ENCODE measurements at regions not wholly inside any gene's neighbourhood (a gene's known extent, or its start where the extent isn't known, plus 50 kb on each side); places are given as distances from the start of the nearest gene placed in this dataset.

DNA sequence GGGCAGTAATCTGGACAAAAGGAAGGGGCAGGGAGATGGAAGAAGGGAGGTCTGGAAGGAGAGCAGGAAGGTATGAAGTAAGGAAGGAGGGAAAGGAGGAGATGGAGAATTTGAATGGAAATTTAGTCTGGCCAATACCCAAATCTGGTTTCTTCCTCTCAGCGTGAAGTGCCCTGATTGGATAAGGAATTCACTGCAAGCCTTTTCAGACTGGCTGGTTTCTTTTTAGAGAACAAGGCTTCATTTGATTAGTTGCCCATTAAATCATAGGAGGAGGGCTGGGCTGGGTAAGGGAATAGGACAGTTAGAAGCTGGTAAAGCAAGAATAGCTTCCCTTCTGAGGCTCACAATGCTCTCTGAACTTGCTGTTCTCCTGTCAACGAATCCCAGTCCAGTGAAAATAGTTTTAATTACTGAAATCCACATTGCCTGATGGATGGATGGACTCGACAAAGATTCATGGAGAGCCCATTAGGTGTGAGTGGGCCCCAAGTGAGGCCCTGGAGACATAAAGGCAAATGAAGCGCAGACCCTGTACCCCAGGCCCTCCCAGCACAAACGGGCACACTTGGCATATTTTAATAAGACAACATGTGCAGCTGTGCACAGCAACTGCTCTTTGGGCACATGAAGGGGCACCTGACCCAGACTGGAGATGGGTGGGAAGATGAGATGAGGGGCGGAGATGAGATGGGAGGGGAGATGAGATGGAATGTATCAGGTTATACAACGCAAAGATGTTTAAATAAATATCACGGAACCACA, 347.1 kb upstream of the GATB start:
- Histone ChIP-seq H3K27ac (no peak overlapping the region), H3K9ac (no peak overlapping the region), H3K27me3 (ENCODE audit: insufficient read depth, low read depth) (no peaks in the 10 kb centered on the region), H3K4me3 (IDR thresholded peaks at IDR 0.05; ENCODE audit: insufficient read depth, low read depth, low read length) (no peak overlapping the region), H3K79me2 (ENCODE audit: insufficient read depth, low read depth) (no peaks in the 10 kb centered on the region), H4K20me1 (ENCODE audit: insufficient read depth) (no peaks in the 10 kb centered on the region), H3K4me2 (no peak overlapping the region), H2AFZ (ENCODE audit: low read depth) (no peak overlapping the region), H3K36me3 (ENCODE audit: insufficient read depth) (no peaks in the 10 kb centered on the region), H3K4me1 (ENCODE audit: low read depth, poor library complexity, severe bottlenecking) (no peaks in the 10 kb centered on the region)
- TF ChIP-seq, protein P1, sequence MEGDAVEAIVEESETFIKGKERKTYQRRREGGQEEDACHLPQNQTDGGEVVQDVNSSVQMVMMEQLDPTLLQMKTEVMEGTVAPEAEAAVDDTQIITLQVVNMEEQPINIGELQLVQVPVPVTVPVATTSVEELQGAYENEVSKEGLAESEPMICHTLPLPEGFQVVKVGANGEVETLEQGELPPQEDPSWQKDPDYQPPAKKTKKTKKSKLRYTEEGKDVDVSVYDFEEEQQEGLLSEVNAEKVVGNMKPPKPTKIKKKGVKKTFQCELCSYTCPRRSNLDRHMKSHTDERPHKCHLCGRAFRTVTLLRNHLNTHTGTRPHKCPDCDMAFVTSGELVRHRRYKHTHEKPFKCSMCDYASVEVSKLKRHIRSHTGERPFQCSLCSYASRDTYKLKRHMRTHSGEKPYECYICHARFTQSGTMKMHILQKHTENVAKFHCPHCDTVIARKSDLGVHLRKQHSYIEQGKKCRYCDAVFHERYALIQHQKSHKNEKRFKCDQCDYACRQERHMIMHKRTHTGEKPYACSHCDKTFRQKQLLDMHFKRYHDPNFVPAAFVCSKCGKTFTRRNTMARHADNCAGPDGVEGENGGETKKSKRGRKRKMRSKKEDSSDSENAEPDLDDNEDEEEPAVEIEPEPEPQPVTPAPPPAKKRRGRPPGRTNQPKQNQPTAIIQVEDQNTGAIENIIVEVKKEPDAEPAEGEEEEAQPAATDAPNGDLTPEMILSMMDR (conservative IDR thresholded peaks at IDR 0.05; ENCODE audit: low read depth, low read length), result no peak

DNA sequence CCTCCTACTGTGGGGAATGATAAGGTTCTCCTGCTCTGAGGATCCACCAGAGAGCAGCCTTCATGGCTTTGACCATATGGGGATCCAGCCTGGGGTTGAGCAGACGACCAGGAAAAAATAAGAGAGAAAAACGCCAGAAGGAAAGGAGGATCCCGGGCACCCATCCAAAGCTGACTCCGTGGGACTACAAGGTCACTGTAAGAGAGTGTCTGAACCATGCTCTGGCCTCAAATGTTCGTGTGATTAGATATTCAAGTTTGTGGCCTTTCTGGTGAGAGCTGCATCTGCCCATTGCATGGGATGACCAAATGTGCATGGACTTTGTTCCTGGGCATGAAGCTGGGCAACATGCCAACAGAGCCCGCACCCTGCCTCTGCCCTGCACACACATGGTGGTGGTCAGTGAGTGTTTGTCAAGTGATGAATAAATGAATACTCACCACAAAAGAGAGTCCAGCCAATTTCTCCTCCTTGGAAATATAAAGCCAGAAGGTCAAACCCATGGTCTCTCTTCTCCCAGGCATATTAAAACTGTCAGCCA, 346.0 kb upstream of the GATB start:
- H3K4me1 ChIP-seq (ENCODE audit: low read depth, poor library complexity, severe bottlenecking), result no peaks in the 10 kb centered on the region
- H2AFZ ChIP-seq (ENCODE audit: low read depth), result no peak overlapping the region
- no peaks in the 10 kb centered on the region for H3K27me3 ChIP-seq (ENCODE audit: insufficient read depth, low read depth)
- H3K36me3 ChIP-seq (ENCODE audit: insufficient read depth), result no peaks in the 10 kb centered on the region
- H3K9ac ChIP-seq, result no peak overlapping the region
- no peak overlapping the region for H3K27ac ChIP-seq
- no peak overlapping the region for H3K4me2 ChIP-seq
- no peaks in the 10 kb centered on the region for H3K79me2 ChIP-seq (ENCODE audit: insufficient read depth, low read depth)
- H3K4me3 ChIP-seq (IDR thresholded peaks at IDR 0.05; ENCODE audit: insufficient read depth, low read depth, low read length), result no peak overlapping the region
- H4K20me1 ChIP-seq (ENCODE audit: insufficient read depth), result no peaks in the 10 kb centered on the region
- TF ChIP-seq, protein P1 (conservative IDR thresholded peaks at IDR 0.05; ENCODE audit: low read depth, low read length), result no peak

DNA sequence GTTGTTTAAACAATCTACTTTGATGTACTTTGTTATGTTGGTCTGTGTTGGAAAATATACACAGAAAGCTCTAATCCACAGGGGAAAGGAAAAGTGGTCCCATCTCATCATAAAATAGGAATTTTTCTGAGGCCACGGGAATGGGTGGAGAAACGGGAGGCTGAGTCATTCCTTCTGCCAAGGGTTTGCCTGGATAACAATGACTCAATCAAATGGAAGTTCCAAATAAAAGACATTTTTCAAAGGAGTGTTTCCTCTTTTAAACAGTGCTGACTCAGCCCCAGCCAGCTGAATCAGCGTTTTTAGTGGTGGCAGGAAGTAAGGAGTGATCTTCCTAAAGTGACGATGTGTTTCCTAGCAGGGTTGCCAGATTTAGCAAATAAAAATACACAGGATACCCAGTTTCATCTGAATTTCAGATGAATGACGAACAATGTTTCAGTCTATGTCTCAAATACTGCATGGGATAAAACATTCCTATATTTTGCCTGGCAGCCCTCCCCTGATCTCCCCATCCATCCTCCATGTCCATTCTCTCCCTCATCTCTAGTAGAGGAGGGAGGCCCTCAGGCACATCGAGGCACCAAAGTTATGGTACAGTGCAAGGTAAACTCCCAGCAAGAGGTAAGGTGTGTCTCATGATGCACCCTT, 345.4 kb upstream of the GATB start:
- no peaks in the 10 kb centered on the region for H3K79me2 ChIP-seq (ENCODE audit: insufficient read depth, low read depth)
- H3K27me3 ChIP-seq (ENCODE audit: insufficient read depth, low read depth), result no peaks in the 10 kb centered on the region
- H4K20me1 ChIP-seq (ENCODE audit: insufficient read depth), result no peaks in the 10 kb centered on the region
- H3K9ac ChIP-seq, result no peak overlapping the region
- no peak overlapping the region for H3K27ac ChIP-seq
- TF ChIP-seq, protein P1 (conservative IDR thresholded peaks at IDR 0.05; ENCODE audit: low read depth, low read length), result no peak
- H3K4me2 ChIP-seq, result no peak overlapping the region
- H3K4me3 ChIP-seq (IDR thresholded peaks at IDR 0.05; ENCODE audit: insufficient read depth, low read depth, low read length), result no peak overlapping the region
- no peaks in the 10 kb centered on the region for H3K36me3 ChIP-seq (ENCODE audit: insufficient read depth)
- H3K4me1 ChIP-seq (ENCODE audit: low read depth, poor library complexity, severe bottlenecking), result no peaks in the 10 kb centered on the region
- no peak overlapping the region for H2AFZ ChIP-seq (ENCODE audit: low read depth)

DNA sequence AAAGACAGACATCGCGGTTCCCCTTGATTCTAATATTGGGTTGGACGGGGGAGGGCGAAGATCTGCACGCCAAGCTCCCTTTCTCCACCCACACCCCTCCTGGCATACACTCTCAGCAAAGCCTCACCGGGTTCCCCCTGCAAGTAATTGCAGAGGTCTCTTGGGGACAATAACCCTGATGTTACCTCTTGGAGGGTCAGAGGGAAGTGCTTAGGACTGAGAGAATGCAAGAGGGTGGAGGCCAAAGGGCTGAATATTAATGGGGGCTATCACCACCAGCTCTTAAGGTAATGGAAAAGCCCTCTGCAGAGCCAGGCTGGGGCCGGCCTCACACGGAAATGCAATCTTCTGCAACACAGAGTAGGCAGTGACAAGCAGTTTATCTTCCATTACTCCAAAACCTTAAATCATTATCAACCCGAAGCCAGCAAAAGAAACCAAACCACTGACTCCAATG, 344.1 kb upstream of the GATB start:
- H3K4me1 ChIP-seq (ENCODE audit: low read depth, poor library complexity, severe bottlenecking), result no peaks in the 10 kb centered on the region
- H3K4me2 ChIP-seq, result no peak overlapping the region
- no peaks in the 10 kb centered on the region for H3K79me2 ChIP-seq (ENCODE audit: insufficient read depth, low read depth)
- no peak overlapping the region for H3K9ac ChIP-seq
- no peaks in the 10 kb centered on the region for H3K27me3 ChIP-seq (ENCODE audit: insufficient read depth, low read depth)
- no peaks in the 10 kb centered on the region for H3K36me3 ChIP-seq (ENCODE audit: insufficient read depth)
- TF ChIP-seq, protein P1 (conservative IDR thresholded peaks at IDR 0.05; ENCODE audit: low read depth, low read length), result no peak
- H4K20me1 ChIP-seq (ENCODE audit: insufficient read depth), result no peaks in the 10 kb centered on the region
- no peak overlapping the region for H3K4me3 ChIP-seq (IDR thresholded peaks at IDR 0.05; ENCODE audit: insufficient read depth, low read depth, low read length)
- no peak overlapping the region for H2AFZ ChIP-seq (ENCODE audit: low read depth)
- no peak overlapping the region for H3K27ac ChIP-seq
